Activated CD8-positive, alpha-beta T cell treated with anti-CD3 and anti-CD28 coated beads for 36 hours (primary cell): ENCODE measurements at regions not wholly inside any gene's neighbourhood (a gene's known extent, or its start where the extent isn't known, plus 50 kb on each side); places are given as distances from the start of the nearest gene placed in this dataset.

Experiments used
- ATAC-seq: fragments of 200-7000 bp; cut with Tn5 transposase; one replicate; pipeline ENCODE4 v1.10.0; 2021; ENCODE audit warnings: mild to moderate bottlenecking, moderate library complexity
- CTCF ChIA-PET: fragments of 350-600 bp; sonication (Branson Sonifier 250); formaldehyde crosslinking; loops from one replicate; lab custom pipeline; 2021; ENCODE audit warnings: antibody characterized with exemption; lab: Charles Lee
- POLR2A ChIA-PET: fragments of 350-600 bp; sonication (Branson Sonifier 250); formaldehyde crosslinking; loops from one replicate; lab custom pipeline; 2021; ENCODE audit warnings: antibody characterized with exemption; lab: Charles Lee
- DNase-seq: peaks from one replicate; pipeline ENCODE4 v3.0.0-alpha.2; 2020
- H3K27ac Mint-ChIP-seq: one replicate; pipeline ENCODE4 v1.8.0; 2021; ENCODE audit warnings: mild to moderate bottlenecking, mixed read lengths
- H3K27me3 Mint-ChIP-seq: one replicate; pipeline ENCODE4 v1.8.0; 2021; ENCODE audit warnings: mixed read lengths
- H3K36me3 Mint-ChIP-seq: one replicate; pipeline ENCODE4 v1.8.0; 2021; ENCODE audit warnings: low read depth, mixed read lengths
- H3K4me1 Mint-ChIP-seq: one replicate; pipeline ENCODE4 v1.8.0; 2021; ENCODE audit warnings: low read depth, mixed read lengths
- H3K4me3 Mint-ChIP-seq: one replicate; pipeline ENCODE4 v1.8.0; 2021; ENCODE audit warnings: mild to moderate bottlenecking, moderate library complexity, mixed read lengths
- H3K9me3 Mint-ChIP-seq: one replicate; pipeline ENCODE4 v1.8.0; 2021; ENCODE audit warnings: mixed read lengths
- CTCF ChIP-seq: fragments of 200-600 bp; IDR thresholded peaks from one replicate; pipeline ENCODE4 v1.8.0; 2022; ENCODE audit warnings: antibody characterized with exemption, mild to moderate bottlenecking
- intact Hi-C: fragments of 100-400 bp; cut with micrococcal nuclease; formaldehyde crosslinking; loops from one replicate; pipeline ENCODE4 v1.10.0; 2022

DNA sequence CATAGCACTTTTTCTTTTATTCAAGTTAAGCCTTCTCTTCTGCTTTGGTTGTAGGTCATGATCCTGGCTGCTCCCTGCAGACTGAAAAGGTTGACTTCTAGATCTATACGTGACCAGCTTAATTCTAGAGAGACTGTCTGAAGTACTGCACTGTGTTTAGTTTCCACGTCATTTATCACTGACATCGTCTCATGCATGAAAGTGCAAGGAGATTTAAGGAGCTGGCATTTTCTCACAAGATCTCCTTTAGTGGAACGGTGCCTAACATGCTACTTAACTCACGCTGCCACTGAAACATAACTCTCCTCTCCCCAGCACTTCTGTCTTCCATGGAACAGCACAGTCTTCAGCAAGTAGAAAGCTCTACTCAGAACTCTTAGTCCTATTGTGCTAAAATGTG is 583.0 kb upstream of the KLHL29 start:
- Mint-ChIP-seq H3K27ac (no peak overlapping the region), H3K27me3 (no peaks in the 10 kb centered on the region), H3K9me3 (peaks cover 10% of the 10 kb centered on the region), H3K36me3 (no peaks in the 10 kb centered on the region), H3K4me3 (no peak overlapping the region), H3K4me1 (no peaks in the 10 kb centered on the region)
- no peak for ATAC-seq
- DNase-seq = no peak
- ChIA-PET CTCF (no interaction called here), POLR2A (no interaction called here)
- TF ChIP-seq CTCF = no peak
- intact Hi-C loops = no loop called here

GRCh38 chr2:22807872-22808271 is 577.1 kb upstream of the KLHL29 start:
- H3K36me3 Mint-ChIP-seq = no peaks in the 10 kb centered on the region
- intact Hi-C loops = no loop called here
- no peak for ATAC-seq
- peaks cover 10% of the 10 kb centered on the region for H3K9me3 Mint-ChIP-seq
- no peak for TF ChIP-seq CTCF
- ChIA-PET POLR2A (no interaction called here), CTCF (no interaction called here)
- no peak overlapping the region for H3K4me3 Mint-ChIP-seq
- H3K27ac Mint-ChIP-seq = no peak overlapping the region
- no peak for DNase-seq
- no peaks in the 10 kb centered on the region for H3K4me1 Mint-ChIP-seq
- no peaks in the 10 kb centered on the region for H3K27me3 Mint-ChIP-seq

DNA sequence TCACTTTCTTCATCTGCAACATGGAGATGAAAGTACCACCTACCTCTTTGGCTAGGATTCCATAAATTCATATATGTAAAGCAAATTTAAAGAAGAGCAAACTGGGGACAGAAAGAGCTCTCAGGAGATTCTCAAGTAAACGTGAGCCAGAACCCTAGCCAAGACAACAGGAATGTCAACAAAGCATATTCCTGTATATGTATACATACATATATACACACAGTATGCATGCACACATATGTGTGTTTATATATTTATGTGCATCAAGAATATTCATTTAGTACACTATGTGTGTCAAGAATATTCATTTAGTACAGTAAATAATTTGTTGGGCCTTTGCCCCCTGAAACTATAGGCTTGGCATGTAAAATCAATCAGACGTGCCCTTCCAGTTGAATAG is 574.4 kb upstream of the KLHL29 start:
- TF ChIP-seq CTCF = no peak
- Mint-ChIP-seq H3K4me3 (no peak overlapping the region), H3K27ac (no peak overlapping the region), H3K36me3 (no peaks in the 10 kb centered on the region), H3K4me1 (no peaks in the 10 kb centered on the region), H3K9me3 (peaks cover 4% of the 10 kb centered on the region), H3K27me3 (no peaks in the 10 kb centered on the region)
- no peak for ATAC-seq
- intact Hi-C loops = no loop called here
- no peak for DNase-seq
- POLR2A ChIA-PET = no interaction called here
- CTCF ChIA-PET = no interaction called here

GRCh38 chr2:22812065-22812680 is 572.8 kb upstream of the KLHL29 start:
- no peak overlapping the region for H3K27ac Mint-ChIP-seq
- ChIA-PET CTCF (no interaction called here), POLR2A (no interaction called here)
- ATAC-seq (no peak), DNase-seq (no peak)
- H3K4me1 Mint-ChIP-seq = no peaks in the 10 kb centered on the region
- H3K36me3 Mint-ChIP-seq = no peaks in the 10 kb centered on the region
- intact Hi-C loops = no loop called here
- TF ChIP-seq CTCF = no peak
- H3K27me3 Mint-ChIP-seq = no peaks in the 10 kb centered on the region
- no peaks in the 10 kb centered on the region for H3K9me3 Mint-ChIP-seq
- no peak overlapping the region for H3K4me3 Mint-ChIP-seq

- POLR2A ChIA-PET = no interaction called here
- Mint-ChIP-seq H3K27me3 (peaks cover 2% of the 10 kb centered on the region), H3K4me1 (no peaks in the 10 kb centered on the region), H3K4me3 (no peak overlapping the region), H3K36me3 (no peaks in the 10 kb centered on the region), H3K27ac (no peak overlapping the region), H3K9me3 (peaks cover 2% of the 10 kb centered on the region)
- DNase-seq (no peak), ATAC-seq (no peak)
- CTCF ChIA-PET = no interaction called here
- intact Hi-C loops = no loop called here
- no peak for TF ChIP-seq CTCF
Observed at GRCh38 chr2:22817197-22817596, 567.8 kb upstream of the KLHL29 start.
